GM10266 (cell line): ENCODE measurements at regions not wholly inside any gene's neighbourhood (a gene's known extent, or its start where the extent isn't known, plus 50 kb on each side); places are given as distances from the start of the nearest gene placed in this dataset.

Experiments used
- DNase-seq: peaks from one replicate; pipeline ENCODE4 v3.0.0; 2012; ENCODE audit errors: extremely low spot score
- TF ChIP-seq, protein P1 (sequence below): IDR thresholded peaks from 2 replicates; pipeline ENCODE4 v1.5.1; 2012; ENCODE audit warnings: mild to moderate bottlenecking, low read depth; ENCODE audit not compliant: control insufficient read depth, insufficient read depth; ENCODE audit errors: missing control alignments

DNA sequence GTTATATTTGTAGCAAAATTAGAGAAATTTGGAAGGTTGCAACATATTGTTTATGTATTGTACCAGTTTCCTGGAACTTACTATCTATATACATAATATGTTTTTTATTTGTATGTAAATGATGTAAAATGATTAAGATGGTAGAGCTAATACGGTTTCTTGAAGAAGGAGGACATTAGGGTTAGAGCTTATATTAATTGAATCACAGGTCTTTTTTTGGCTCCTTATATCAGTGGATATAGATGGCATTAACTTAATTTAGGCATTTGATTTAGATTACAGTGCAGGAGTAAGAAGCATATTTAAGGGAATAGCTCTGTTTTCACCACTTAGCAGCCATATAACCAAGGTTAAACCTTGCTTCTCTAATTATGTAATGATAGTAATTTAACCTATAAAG, 357.7 kb downstream of the USP25 start:
- TF ChIP-seq, protein P1, sequence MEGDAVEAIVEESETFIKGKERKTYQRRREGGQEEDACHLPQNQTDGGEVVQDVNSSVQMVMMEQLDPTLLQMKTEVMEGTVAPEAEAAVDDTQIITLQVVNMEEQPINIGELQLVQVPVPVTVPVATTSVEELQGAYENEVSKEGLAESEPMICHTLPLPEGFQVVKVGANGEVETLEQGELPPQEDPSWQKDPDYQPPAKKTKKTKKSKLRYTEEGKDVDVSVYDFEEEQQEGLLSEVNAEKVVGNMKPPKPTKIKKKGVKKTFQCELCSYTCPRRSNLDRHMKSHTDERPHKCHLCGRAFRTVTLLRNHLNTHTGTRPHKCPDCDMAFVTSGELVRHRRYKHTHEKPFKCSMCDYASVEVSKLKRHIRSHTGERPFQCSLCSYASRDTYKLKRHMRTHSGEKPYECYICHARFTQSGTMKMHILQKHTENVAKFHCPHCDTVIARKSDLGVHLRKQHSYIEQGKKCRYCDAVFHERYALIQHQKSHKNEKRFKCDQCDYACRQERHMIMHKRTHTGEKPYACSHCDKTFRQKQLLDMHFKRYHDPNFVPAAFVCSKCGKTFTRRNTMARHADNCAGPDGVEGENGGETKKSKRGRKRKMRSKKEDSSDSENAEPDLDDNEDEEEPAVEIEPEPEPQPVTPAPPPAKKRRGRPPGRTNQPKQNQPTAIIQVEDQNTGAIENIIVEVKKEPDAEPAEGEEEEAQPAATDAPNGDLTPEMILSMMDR: no peak
- DNase-seq: no peak

DNA sequence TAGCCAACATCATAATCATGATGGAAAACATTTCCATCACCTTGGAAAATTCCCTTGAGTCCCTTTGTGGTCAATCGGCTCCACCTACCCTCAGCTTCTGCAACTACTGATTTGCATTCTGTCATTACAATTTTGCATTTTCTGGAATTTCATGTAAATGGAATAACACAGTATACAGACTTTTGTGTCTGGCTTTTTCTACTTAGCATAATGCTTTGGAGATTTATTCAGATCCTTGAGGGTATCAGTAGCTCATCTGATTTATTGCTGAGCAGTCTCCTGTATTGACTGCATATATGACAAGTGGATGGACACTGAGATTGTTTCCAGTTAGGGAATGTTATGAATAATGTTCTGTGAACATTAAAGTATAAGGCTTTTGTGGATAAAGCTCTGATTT, 358.3 kb downstream of the USP25 start:
- DNase-seq: no peak
- TF ChIP-seq, protein P1: no peak

DNA sequence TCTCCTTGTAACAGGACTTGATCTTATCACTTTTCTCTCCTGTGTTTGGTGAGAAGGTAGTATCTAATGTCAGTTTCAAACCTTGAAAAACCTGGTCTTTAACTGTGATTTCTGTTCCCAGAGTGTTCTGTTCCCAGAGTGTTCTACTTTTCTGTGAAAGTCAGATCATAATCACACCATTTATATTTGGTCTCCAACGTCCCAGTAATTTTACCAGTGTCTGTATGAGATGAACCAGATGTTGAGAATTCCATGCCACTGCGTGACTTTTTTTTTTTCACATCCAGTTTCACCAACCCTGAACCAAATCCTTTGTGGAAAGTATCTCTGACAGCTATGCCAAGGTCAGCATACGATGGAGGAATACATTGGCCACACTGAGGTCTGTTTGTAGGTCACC, 365.2 kb downstream of the USP25 start:
- TF ChIP-seq, protein P1: no peak

DNA sequence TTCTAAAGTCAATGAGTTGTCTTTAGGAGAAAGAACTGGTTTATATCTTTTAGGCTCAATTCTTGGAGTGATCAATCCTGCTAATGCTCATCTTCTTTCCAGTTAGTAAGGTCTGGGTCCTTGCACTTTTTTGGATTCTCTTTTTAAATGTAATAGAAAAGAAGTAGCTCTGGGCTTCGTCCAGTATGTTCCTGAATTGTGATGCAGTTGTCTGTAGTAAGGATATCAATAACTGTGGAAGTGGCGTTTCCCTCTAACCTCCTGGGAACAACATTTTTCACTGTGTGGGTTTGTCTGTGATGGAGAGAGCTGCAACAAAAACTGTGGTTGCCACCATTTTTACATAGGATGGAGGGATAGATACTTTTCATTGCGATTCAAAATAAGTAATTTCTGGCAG, 367.2 kb downstream of the USP25 start:
- DNase-seq: no peak
- TF ChIP-seq, protein P1: no peak

More for the DNA sequence above, 365.2 kb downstream of the USP25 start:
- DNase-seq: no peak

DNA sequence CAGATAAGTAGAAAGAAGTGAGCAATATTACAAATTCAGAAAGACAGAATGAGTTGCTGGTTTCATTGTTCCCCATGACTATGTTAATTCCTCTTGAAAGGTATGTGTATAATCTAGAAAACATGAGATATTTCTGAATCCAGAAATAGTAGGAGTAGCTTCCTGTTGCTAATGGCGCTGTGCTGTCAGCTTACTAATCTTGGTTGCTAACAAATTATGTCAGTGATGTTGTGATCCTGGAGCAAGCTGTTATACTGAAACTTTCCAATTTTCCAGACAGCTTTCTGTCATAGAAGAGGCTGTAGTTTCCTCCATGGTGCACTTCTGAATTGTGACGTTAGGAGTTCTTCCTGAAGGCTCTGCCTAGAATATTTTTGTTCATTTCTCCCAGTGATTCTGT, 372.3 kb downstream of the USP25 start:
- TF ChIP-seq, protein P1: no peak
- DNase-seq: no peak

DNA sequence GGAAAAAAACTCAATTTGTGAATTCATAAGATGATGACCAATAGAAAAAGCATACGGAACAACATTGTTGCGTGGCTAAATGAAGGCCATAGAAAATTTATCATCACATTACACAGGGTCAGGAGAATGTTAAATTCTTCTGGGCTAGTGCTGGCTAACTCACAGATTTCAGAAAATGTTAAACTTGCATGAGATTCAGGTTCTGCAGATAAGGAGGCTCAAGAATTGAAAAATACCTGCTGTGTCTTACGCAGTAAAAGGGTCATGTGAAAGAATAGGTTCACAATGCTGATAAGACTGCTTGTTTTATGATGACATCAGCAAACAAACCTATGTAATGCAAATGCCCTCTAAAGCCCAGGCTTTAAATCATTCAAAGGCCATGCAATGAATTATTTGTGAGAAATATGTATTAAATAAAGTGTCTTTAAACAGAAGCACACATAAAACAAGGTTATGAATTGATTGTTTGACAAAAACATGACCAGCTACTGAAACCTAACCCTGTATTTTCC, 378.8 kb downstream of the USP25 start:
- TF ChIP-seq, protein P1: no peak
- DNase-seq: no peak

DNA sequence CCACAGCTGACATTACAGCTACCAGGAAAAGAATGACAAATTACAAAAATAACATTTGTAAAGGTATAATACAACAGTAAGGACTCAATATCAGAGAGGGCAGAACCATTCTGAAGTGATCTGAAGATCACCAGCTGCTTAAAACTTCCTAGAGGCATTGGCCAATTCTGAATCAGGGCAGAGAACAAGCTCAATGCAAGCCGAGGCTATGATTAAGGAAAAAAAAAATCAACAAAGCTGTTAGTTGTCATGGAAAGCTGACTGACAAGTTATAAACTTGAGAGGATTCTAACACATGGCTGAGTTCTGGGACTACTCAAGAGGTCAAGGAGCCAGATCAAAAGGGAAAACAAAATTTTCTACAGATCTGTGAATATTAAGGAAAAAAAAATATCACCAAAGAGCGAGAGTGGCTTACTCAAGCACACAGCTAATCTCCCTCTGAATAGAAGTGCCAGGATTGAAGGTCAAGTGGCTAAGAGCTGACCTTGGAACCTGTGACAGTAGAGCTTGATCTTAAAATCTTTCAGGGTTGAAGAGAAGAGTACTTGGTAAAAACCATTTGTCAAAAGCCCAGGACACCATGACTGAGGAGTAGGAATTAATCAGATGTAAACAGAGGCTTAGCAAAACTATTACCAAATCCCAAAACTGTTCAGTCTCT, 383.4 kb downstream of the USP25 start:
- no peak for DNase-seq
- TF ChIP-seq, protein P1: no peak
